Limb (tissue), 2 donors: ENCODE measurements at regions not wholly inside any gene's neighbourhood (a gene's known extent, or its start where the extent isn't known, plus 50 kb on each side); places are given as distances from the start of the nearest gene placed in this dataset.

Experiments used
- DNase-seq, 2 donors: peaks; one replicate each; pipeline ENCODE4 v3.0.0-alpha.2; 2016; ENCODE audit errors: extremely low spot score in 2 of 2

- DNase-seq: no peak
These were observed 51.6 kb upstream of the PARP11 start for GRCh38 chr12:3924761-3925160.

DNA sequence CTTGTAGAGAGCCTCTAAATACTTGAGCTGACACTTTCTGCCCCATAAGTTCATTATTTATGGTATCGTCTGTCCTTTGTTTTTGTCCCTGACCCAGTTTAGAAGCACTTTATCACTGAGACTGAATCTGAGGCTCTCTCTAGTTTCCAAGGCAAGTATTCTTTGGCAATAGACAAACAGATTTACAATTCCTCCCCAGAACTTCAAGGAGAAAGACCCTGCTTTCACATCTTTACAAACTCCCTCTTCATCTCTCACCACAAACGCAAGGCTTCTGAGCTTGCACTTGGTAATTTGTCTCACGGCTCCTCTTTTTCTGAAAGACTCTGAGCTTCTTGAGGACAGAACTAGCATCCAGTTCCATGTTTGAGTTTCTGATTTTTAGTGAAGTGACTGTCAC, 49.8 kb upstream of the PARP11 start:
- DNase-seq: no peak
